Adipocyte (in vitro differentiated cells): ENCODE measurements at regions not wholly inside any gene's neighbourhood (a gene's known extent, or its start where the extent isn't known, plus 50 kb on each side); places are given as distances from the start of the nearest gene placed in this dataset.
A peak's percentile ranks its signal among the peaks of the same experiment; 100 is the strongest.
"Not testable (repeated sequence)": the region's sequence is repeated elsewhere in the genome, so short reads cannot be mapped to it uniquely, and the experiment has no call there.

Experiments
- DNase-seq: peaks from one replicate; pipeline ENCODE4 v3.0.0-alpha.2; 2015; ENCODE audit warnings: low read depth
- H3K27me3 ChIP-seq: replicated peaks from 2 replicates; pipeline ENCODE4 v1.7.0; 2013; ENCODE audit warnings: mild to moderate bottlenecking, low read length, moderate library complexity; ENCODE audit not compliant: control insufficient read depth, insufficient read depth
- H3K36me3 ChIP-seq: 2 replicates; pipeline ENCODE4 v1.7.0; 2013; ENCODE audit warnings: low read length, mild to moderate bottlenecking, moderate library complexity; ENCODE audit not compliant: control insufficient read depth, insufficient read depth, severe bottlenecking
- H3K4me1 ChIP-seq: 2 replicates; pipeline ENCODE4 v1.7.0; 2013; ENCODE audit warnings: mild to moderate bottlenecking, low read length, moderate library complexity; ENCODE audit not compliant: control insufficient read depth, insufficient read depth
- H3K4me3 ChIP-seq: 2 replicates; pipeline ENCODE4 v1.7.0; 2013; ENCODE audit warnings: mild to moderate bottlenecking, low read length, moderate library complexity
- H3K9ac ChIP-seq: 2 replicates; pipeline ENCODE4 v1.7.0; 2013; ENCODE audit warnings: mild to moderate bottlenecking, low read length, moderate library complexity
- H3K9me3 ChIP-seq: 2 replicates; pipeline ENCODE4 v1.7.0; 2013; ENCODE audit warnings: mild to moderate bottlenecking, low read length, moderate library complexity; ENCODE audit not compliant: control insufficient read depth

GRCh38 chr18:27312153-27312552 is 127.0 kb upstream of the CHST9 start:
- H3K9ac ChIP-seq, result no peak overlapping the region
- no peaks in the 10 kb centered on the region for H3K36me3 ChIP-seq
- H3K4me3 ChIP-seq, result no peak overlapping the region
- no peaks in the 10 kb centered on the region for H3K9me3 ChIP-seq
- DNase-seq, result no peak
- H3K27me3 ChIP-seq, result no peaks in the 10 kb centered on the region
- H3K4me1 ChIP-seq, result no peaks in the 10 kb centered on the region

GRCh38 chr18:27311114-27311513 is 126.0 kb upstream of the CHST9 start:
- Histone ChIP-seq H3K9ac (no peak overlapping the region), H3K4me3 (no peak overlapping the region), H3K4me1 (no peaks in the 10 kb centered on the region), H3K36me3 (no peaks in the 10 kb centered on the region), H3K27me3 (no peaks in the 10 kb centered on the region), H3K9me3 (no peaks in the 10 kb centered on the region)
- no peak for DNase-seq

DNA sequence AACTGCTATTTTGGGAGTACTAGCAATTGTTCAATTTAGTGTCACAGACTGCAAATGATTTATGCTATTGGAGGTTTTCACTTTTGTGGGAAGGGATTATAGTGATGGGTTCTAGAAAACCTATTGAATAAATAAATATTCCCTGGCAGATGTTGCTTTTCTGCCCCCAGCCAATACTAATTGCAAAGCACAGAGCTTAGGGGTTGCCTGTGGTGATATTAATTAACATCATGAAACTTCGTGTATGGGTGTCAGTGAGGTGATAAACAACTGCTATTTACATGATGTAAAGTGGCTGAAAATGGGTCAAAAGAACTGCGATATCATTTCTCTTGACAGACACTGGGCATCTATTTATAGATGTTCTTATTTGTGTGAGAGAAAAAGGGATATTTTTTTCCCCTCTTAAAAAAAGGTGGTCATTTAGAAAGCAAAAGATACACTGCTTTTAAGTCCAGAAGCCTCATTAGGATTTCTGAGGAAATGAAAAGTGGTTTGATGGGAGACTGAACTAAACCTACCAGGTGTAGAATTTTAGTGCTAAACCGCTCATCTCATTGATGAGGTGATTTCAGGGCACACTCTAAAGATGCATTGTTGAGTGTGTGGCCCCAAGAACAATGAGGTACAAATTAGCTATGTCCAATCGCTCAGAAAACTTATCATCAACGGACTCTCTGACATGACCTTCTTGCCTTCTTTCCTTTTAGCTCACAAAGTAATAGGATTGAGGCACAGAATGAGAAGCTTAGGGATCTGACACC is 116.7 kb upstream of the CHST9 start:
- Histone ChIP-seq H3K9ac (no peak overlapping the region), H3K27me3 (no peaks in the 10 kb centered on the region), H3K9me3 (no peaks in the 10 kb centered on the region), H3K4me1 (no peaks in the 10 kb centered on the region), H3K36me3 (no peaks in the 10 kb centered on the region), H3K4me3 (no peak overlapping the region)
- DNase-seq, result no peak

DNA sequence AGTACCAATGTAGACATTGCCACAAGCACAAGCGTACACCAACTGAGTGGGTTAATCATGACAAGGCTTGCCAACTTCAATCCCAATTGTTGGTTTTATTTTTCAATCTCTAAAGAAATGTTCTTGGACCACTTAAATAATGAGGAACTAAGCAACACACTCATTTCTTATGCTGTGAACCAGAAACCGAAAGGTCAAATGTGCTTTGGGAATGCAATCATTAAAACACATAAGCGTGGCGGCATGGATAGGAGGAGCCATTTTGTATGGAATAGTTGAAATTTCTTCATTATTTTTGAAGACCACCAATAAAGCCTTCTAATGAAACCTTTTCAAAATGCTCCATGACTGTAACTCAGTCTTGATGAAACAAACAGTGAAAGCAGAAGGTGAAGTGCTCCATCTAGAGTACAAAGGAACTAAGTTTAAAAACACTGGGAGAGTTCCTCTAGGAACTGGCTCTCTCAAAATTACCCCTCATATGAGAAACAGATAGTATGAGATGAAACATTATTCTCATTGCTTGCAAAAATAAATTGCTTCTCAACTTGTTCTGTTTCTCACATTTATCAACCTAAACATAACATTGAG is 113.2 kb upstream of the CHST9 start:
- H3K9me3 ChIP-seq, result no peaks in the 10 kb centered on the region
- H3K27me3 ChIP-seq, result no peaks in the 10 kb centered on the region
- peak; percentile 1 for DNase-seq
- H3K4me1 ChIP-seq, result no peaks in the 10 kb centered on the region
- no peak overlapping the region for H3K4me3 ChIP-seq
- no peaks in the 10 kb centered on the region for H3K36me3 ChIP-seq
- H3K9ac ChIP-seq, result no peak overlapping the region

DNA sequence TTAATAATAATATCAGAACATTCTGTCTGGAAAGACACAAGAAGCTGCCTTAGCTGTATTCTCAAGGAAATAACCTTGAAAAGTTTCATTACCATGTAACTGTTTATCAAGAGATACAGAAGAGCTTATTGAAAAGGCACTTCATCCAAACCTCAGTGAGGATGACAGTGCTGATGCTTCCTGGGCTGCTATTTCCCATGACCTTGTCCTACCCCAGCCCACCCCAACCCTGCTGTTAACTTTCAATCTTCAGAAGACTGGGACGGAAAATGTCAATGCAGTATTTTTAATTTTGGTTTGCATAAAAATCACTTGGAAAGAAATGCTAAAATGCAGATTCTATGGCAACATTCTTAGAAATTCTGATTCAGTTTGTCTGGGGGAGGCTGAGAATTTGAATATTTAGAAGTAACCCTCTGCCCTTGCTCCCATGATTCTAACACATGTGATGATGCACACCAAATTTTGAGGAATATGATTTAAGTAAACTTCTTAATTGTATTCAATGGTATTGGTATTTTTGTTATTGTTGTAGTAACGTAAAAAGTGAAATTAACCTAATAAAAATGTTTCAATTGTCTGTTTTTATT is 101.0 kb upstream of the CHST9 start:
- H3K4me1 ChIP-seq, H3K36me3 ChIP-seq, H3K9ac ChIP-seq, H3K4me3 ChIP-seq, H3K27me3 ChIP-seq, DNase-seq, H3K9me3 ChIP-seq: not testable (repeated sequence)

DNA sequence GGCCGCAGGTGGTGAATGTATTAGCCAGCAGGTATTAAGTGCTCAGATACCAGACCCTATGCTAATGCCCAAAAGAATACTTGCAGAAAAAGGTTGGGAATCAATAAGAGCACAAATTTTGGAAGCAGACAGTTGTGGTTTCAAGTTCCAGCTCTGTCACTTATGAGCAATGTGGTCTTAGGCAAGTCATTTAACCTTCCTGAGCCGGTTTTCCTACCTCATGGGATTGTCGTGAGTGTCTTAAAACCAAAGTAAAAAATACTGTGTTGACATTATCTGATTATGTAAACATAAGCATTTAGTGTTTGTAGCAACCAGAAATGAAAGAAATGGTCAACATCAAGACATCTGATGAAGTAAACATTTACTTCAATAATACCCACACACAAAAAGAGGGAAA is 93.0 kb upstream of the CHST9 start:
- Histone ChIP-seq H3K4me3 (no peak overlapping the region), H3K36me3 (no peaks in the 10 kb centered on the region), H3K9ac (no peak overlapping the region), H3K4me1 (no peaks in the 10 kb centered on the region), H3K27me3 (no peaks in the 10 kb centered on the region), H3K9me3 (no peaks in the 10 kb centered on the region)
- DNase-seq, result no peak

GRCh38 chr18:27277554-27277953 is 92.4 kb upstream of the CHST9 start:
- DNase-seq, result no peak
- Histone ChIP-seq H3K36me3 (no peaks in the 10 kb centered on the region), H3K27me3 (no peaks in the 10 kb centered on the region), H3K9ac (no peak overlapping the region), H3K9me3 (no peaks in the 10 kb centered on the region), H3K4me1 (no peaks in the 10 kb centered on the region), H3K4me3 (no peak overlapping the region)

DNA sequence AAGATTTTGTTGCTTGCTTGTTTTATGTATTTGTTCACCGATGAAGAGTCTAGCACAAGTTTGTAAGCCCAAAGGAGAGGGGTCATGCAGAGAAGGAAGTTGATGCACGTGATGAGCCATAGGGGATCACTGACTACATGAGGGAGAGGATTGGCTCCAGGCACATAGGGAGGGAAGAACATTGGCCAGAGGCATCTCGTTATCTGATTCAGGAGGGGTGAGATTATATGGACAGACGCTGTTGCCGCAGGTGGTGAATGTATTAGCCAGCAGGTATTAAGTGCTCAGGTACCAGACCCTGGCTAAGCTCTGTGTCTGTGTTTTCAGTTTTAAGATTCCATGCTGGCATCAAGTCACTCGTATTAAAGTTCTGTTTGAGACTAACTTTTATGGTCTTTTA is 91.8 kb upstream of the CHST9 start:
- H3K9ac ChIP-seq, result no peak overlapping the region
- H3K36me3 ChIP-seq, result no peaks in the 10 kb centered on the region
- no peaks in the 10 kb centered on the region for H3K27me3 ChIP-seq
- H3K9me3 ChIP-seq, result no peaks in the 10 kb centered on the region
- H3K4me1 ChIP-seq, result no peaks in the 10 kb centered on the region
- H3K4me3 ChIP-seq, result no peak overlapping the region
- no peak for DNase-seq

DNA sequence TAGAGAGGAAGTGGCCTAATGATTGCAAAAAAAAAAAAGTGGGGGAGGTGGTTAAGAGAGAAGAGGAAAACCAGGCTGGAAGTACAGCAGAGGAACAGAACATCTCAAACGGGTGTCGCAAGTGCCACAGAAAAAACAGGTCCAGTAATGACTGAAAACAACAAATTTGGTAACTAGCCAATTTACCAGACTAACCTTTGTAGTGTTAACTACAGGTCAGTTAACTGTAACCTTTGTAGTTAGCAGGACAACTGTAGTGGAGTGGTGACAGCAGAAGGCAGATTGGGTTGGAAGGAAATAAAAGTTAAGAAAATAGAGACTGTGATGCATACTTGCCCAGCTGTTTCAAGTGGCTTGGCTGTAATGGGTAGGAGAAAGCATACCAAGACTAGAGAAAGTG is 91.4 kb upstream of the CHST9 start:
- Histone ChIP-seq H3K9ac (no peak overlapping the region), H3K4me3 (no peak overlapping the region), H3K4me1 (no peaks in the 10 kb centered on the region), H3K27me3 (no peaks in the 10 kb centered on the region), H3K9me3 (no peaks in the 10 kb centered on the region), H3K36me3 (no peaks in the 10 kb centered on the region)
- no peak for DNase-seq

DNA sequence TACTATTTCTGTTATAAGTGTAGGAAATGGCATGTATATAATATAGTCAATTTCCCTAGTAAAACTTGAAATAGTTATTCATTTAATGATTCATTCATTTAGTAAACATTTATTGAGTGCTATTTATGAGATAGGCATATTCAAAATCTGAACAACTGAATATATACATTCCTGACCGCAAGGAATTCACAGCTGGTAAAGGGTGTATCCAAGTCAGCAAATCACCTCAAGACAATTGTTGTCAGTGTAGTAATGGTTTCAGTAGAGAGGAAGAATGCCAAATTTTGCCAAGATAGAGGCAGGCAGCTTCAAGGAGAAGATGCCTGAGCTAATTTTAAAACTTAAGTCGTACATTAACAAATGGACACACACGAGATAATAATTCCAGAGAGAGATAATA is 89.8 kb upstream of the CHST9 start:
- no peak overlapping the region for H3K9ac ChIP-seq
- H3K4me1 ChIP-seq, result no peaks in the 10 kb centered on the region
- H3K4me3 ChIP-seq, result no peak overlapping the region
- H3K27me3 ChIP-seq, result no peaks in the 10 kb centered on the region
- peaks cover 6% of the 10 kb centered on the region for H3K9me3 ChIP-seq
- no peaks in the 10 kb centered on the region for H3K36me3 ChIP-seq
- DNase-seq, result no peak

- no peaks in the 10 kb centered on the region for H3K4me1 ChIP-seq
- no peak overlapping the region for H3K4me3 ChIP-seq
- H3K27me3 ChIP-seq, result no peaks in the 10 kb centered on the region
- no peaks in the 10 kb centered on the region for H3K36me3 ChIP-seq
- no peak overlapping the region for H3K9ac ChIP-seq
- peaks cover 6% of the 10 kb centered on the region for H3K9me3 ChIP-seq
- DNase-seq, result no peak
These were observed 85.4 kb upstream of the CHST9 start for GRCh38 chr18:27270508-27270907.
